ENCODE measurements at regions not wholly inside any gene's neighbourhood (a gene's known extent, or its start where the extent isn't known, plus 50 kb on each side); places are given as distances from the start of the nearest gene placed in this dataset.

- no peaks in the 10 kb centered on the region for H3K27me3 ChIP-seq (replicated peaks; ENCODE audit: insufficient read depth, low read length)
- no peak overlapping the region for H3K9ac ChIP-seq (ENCODE audit: low read length)
- no peak overlapping the region for H2AFZ ChIP-seq (ENCODE audit: low read length)
- no peak for DNase-seq
- H3K4me1 ChIP-seq (ENCODE audit: low read length) = no peaks in the 10 kb centered on the region
- H3K36me3 ChIP-seq (replicated peaks; ENCODE audit: insufficient read depth, low read length) = no peaks in the 10 kb centered on the region
- TF ChIP-seq, protein P1, sequence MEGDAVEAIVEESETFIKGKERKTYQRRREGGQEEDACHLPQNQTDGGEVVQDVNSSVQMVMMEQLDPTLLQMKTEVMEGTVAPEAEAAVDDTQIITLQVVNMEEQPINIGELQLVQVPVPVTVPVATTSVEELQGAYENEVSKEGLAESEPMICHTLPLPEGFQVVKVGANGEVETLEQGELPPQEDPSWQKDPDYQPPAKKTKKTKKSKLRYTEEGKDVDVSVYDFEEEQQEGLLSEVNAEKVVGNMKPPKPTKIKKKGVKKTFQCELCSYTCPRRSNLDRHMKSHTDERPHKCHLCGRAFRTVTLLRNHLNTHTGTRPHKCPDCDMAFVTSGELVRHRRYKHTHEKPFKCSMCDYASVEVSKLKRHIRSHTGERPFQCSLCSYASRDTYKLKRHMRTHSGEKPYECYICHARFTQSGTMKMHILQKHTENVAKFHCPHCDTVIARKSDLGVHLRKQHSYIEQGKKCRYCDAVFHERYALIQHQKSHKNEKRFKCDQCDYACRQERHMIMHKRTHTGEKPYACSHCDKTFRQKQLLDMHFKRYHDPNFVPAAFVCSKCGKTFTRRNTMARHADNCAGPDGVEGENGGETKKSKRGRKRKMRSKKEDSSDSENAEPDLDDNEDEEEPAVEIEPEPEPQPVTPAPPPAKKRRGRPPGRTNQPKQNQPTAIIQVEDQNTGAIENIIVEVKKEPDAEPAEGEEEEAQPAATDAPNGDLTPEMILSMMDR (IDR thresholded peaks at IDR 0.05; ENCODE audit: low read length) = no peak
- TF ChIP-seq EZH2phosphoT487 (IDR thresholded peaks at IDR 0.05; ENCODE audit: low read length) (no peak), EZH2 (optimal IDR thresholded peaks at IDR 0.05; ENCODE audit: low read depth, low read length) (no peak)
- no peaks in the 10 kb centered on the region for H4K20me1 ChIP-seq (ENCODE audit: insufficient read depth, low read length)
- H3K79me2 ChIP-seq (ENCODE audit: low read length) = no peaks in the 10 kb centered on the region
- H3F3A ChIP-seq (ENCODE audit: insufficient read depth, low read length) = no peaks in the 10 kb centered on the region
- no peak overlapping the region for H3K4me3 ChIP-seq (ENCODE audit: low read length)
- no peaks in the 10 kb centered on the region for H3K9me2 ChIP-seq (replicated peaks; ENCODE audit: insufficient read depth, low read length)
- no peaks in the 10 kb centered on the region for H3K9me3 ChIP-seq (replicated peaks; ENCODE audit: insufficient read depth, low read length)
- no peak overlapping the region for H3K27ac ChIP-seq (ENCODE audit: low read length)
- no peak overlapping the region for H3K4me2 ChIP-seq (ENCODE audit: low read depth, low read length)
Measured at GRCh38 chr15:62666046-62666445, 376.5 kb upstream of the TPM1 start.

GRCh38 chr15:62672268-62672667 lies 370.3 kb upstream of the TPM1 start:
- no peak overlapping the region for H2AFZ ChIP-seq (ENCODE audit: low read length)
- H3F3A ChIP-seq (ENCODE audit: insufficient read depth, low read length) = no peaks in the 10 kb centered on the region
- H3K36me3 ChIP-seq (replicated peaks; ENCODE audit: insufficient read depth, low read length) = no peaks in the 10 kb centered on the region
- no peaks in the 10 kb centered on the region for H3K27me3 ChIP-seq (replicated peaks; ENCODE audit: insufficient read depth, low read length)
- DNase-seq = no peak
- H3K27ac ChIP-seq (ENCODE audit: low read length) = no peak overlapping the region
- no peaks in the 10 kb centered on the region for H3K9me2 ChIP-seq (replicated peaks; ENCODE audit: insufficient read depth, low read length)
- TF ChIP-seq EZH2 (optimal IDR thresholded peaks at IDR 0.05; ENCODE audit: low read depth, low read length) = no peak
- TF ChIP-seq EZH2phosphoT487 (IDR thresholded peaks at IDR 0.05; ENCODE audit: low read length) = no peak
- TF ChIP-seq, protein P1 (IDR thresholded peaks at IDR 0.05; ENCODE audit: low read length) = no peak
- H3K4me3 ChIP-seq (ENCODE audit: low read length) = no peak overlapping the region
- no peaks in the 10 kb centered on the region for H3K4me1 ChIP-seq (ENCODE audit: low read length)
- H3K4me2 ChIP-seq (ENCODE audit: low read depth, low read length) = no peak overlapping the region
- H4K20me1 ChIP-seq (ENCODE audit: insufficient read depth, low read length) = no peaks in the 10 kb centered on the region
- H3K9me3 ChIP-seq (replicated peaks; ENCODE audit: insufficient read depth, low read length) = no peaks in the 10 kb centered on the region
- no peaks in the 10 kb centered on the region for H3K79me2 ChIP-seq (ENCODE audit: low read length)
- H3K9ac ChIP-seq (ENCODE audit: low read length) = no peak overlapping the region

DNA sequence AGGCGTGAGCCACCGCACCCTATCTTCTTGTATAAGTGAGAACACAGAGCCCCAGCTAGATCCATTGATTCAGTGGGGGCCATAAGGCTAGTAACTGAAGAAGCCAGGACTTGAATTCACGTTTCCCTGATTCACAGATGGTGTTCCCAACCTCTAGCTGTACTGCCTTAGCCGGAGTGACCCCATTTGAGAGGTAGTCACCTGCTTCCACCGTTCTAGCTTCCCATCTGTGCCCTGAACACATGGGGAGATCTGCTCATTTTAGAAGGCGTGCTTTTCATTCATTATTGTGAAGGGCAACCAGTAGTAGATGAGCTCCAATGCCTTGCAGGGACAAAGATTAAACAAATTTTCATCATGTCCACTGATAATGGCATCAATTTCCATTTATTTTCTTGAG lies 365.7 kb upstream of the TPM1 start:
- Histone ChIP-seq H3K4me1 (ENCODE audit: low read length) (no peaks in the 10 kb centered on the region), H3K27me3 (replicated peaks; ENCODE audit: insufficient read depth, low read length) (no peaks in the 10 kb centered on the region), H3K9ac (ENCODE audit: low read length) (no peak overlapping the region), H4K20me1 (ENCODE audit: insufficient read depth, low read length) (no peaks in the 10 kb centered on the region), H3K4me3 (ENCODE audit: low read length) (no peak overlapping the region), H3K36me3 (replicated peaks; ENCODE audit: insufficient read depth, low read length) (no peaks in the 10 kb centered on the region), H2AFZ (ENCODE audit: low read length) (no peak overlapping the region), H3K9me2 (replicated peaks; ENCODE audit: insufficient read depth, low read length) (no peaks in the 10 kb centered on the region), H3K27ac (ENCODE audit: low read length) (no peak overlapping the region), H3K9me3 (replicated peaks; ENCODE audit: insufficient read depth, low read length) (no peaks in the 10 kb centered on the region), H3K79me2 (ENCODE audit: low read length) (no peaks in the 10 kb centered on the region), H3F3A (ENCODE audit: insufficient read depth, low read length) (no peaks in the 10 kb centered on the region), H3K4me2 (ENCODE audit: low read depth, low read length) (no peak overlapping the region)
- DNase-seq = no peak
- TF ChIP-seq EZH2phosphoT487 (IDR thresholded peaks at IDR 0.05; ENCODE audit: low read length) = no peak
- TF ChIP-seq, protein P1 (IDR thresholded peaks at IDR 0.05; ENCODE audit: low read length) = no peak
- no peak for TF ChIP-seq EZH2 (optimal IDR thresholded peaks at IDR 0.05; ENCODE audit: low read depth, low read length)

All from MM.1S (cell line).